Peyer's patch (tissue), 4 donors: ENCODE measurements at regions not wholly inside any gene's neighbourhood (a gene's known extent, or its start where the extent isn't known, plus 50 kb on each side); places are given as distances from the start of the nearest gene placed in this dataset.

Source experiments
- CTCF ChIP-seq, 6 experiments: fragments of 450-650 bp in 4 of 6; fragments of 200-600 bp in 2 of 6; sonication (generic) in 1 of 6; IDR thresholded peaks; one replicate each; pipeline ENCODE4 v1.5.1; 2017 to 2019; ENCODE audit warnings: antibody characterized with exemption in 6 of 6, mild to moderate bottlenecking in 3 of 6, moderate library complexity in 1 of 6
- POLR2A ChIP-seq, 2 donors: fragments of 450-650 bp; IDR thresholded peaks; one replicate each; pipeline ENCODE4 v1.5.1; 2017; ENCODE audit warnings: antibody characterized with exemption in 2 of 2, mild to moderate bottlenecking in 2 of 2, moderate library complexity in 2 of 2

DNA sequence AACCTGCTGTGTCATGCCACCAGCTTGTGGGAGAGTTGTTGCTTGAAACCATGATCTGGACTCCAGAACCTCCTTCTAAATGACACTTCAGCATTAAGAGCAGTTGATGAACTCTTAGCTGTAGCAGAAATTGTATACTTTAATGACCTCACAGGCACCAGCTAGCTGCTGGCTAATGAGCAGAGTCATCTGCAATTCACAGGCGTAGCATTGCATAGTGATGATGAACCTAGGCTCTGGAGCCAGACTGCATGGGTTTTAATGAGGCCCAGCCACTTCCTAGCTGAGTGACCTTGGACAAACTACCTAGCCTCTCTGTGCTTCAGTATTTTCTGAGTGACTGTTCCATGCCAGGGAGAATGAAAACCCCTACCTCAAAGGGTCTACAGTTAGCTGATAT lies 407.1 kb downstream of the LMO4 start:
- no peak for TF ChIP-seq POLR2A (IDR thresholded peaks at IDR 0.05)
- TF ChIP-seq CTCF (IDR thresholded peaks at IDR 0.05): no peak
